H54 (cell line): ENCODE measurements at regions not wholly inside any gene's neighbourhood (a gene's known extent, or its start where the extent isn't known, plus 50 kb on each side); places are given as distances from the start of the nearest gene placed in this dataset.
"Not testable (repeated sequence)": the region's sequence is repeated elsewhere in the genome, so short reads cannot be mapped to it uniquely, and the experiment has no call there.

ENCODE experiments used
- DNase-seq: peaks from one replicate; pipeline ENCODE4 v3.0.0; 2011; ENCODE audit warnings: low spot score, mixed read lengths; ENCODE audit not compliant: insufficient read length
- FAIRE-seq: peaks from 3 replicates; lab custom pipeline; 2011; peaks lifted over from hg19 to GRCh38; lab: Jason Lieb, UNC
- POLR2A ChIP-seq: IDR thresholded peaks from 2 replicates; pipeline ENCODE4 v1.6.1; 2011; ENCODE audit warnings: low read depth, mild to moderate bottlenecking, low read length

GRCh38 chr7:115572111-115572510 is 458.5 kb downstream of the TFEC start:
- DNase-seq (no peak), FAIRE-seq (no peak)
- TF ChIP-seq POLR2A: no peak

GRCh38 chr7:115561335-115562110 is 469.0 kb downstream of the TFEC start:
- no peak for TF ChIP-seq POLR2A
- DNase-seq: peak; percentile 6
- peak; percentile 84 for FAIRE-seq

- no peak for DNase-seq
- no peak for FAIRE-seq
- TF ChIP-seq POLR2A: no peak
Measured at GRCh38 chr7:115559877-115560276, 470.7 kb downstream of the TFEC start.

- no peak for DNase-seq
- FAIRE-seq: peak; percentile 45
- no peak for TF ChIP-seq POLR2A
Measured at GRCh38 chr7:115558161-115558560, 472.4 kb downstream of the TFEC start.

- FAIRE-seq, DNase-seq: not testable (repeated sequence)
Measured at GRCh38 chr7:115557296-115557695, 473.3 kb downstream of the TFEC start.

GRCh38 chr7:115552766-115553165 is 477.8 kb downstream of the TFEC start:
- TF ChIP-seq POLR2A: no peak
- FAIRE-seq (no peak), DNase-seq (no peak)

- TF ChIP-seq POLR2A: no peak
- DNase-seq (no peak), FAIRE-seq (no peak)
Measured at GRCh38 chr7:115549910-115550309, 480.7 kb downstream of the TFEC start.

GRCh38 chr7:115548756-115549155 is 481.8 kb downstream of the TFEC start:
- no peak for TF ChIP-seq POLR2A
- no peak for FAIRE-seq
- DNase-seq: no peak

GRCh38 chr7:115546790-115547189 is 483.8 kb downstream of the TFEC start:
- no peak for DNase-seq
- FAIRE-seq: no peak
- no peak for TF ChIP-seq POLR2A

GRCh38 chr7:115533785-115534184 is 496.8 kb downstream of the TFEC start:
- peak; percentile 20 for FAIRE-seq
- TF ChIP-seq POLR2A: no peak
- DNase-seq: no peak

- DNase-seq: no peak
- no peak for TF ChIP-seq POLR2A
- FAIRE-seq: no peak
Measured at GRCh38 chr7:115526278-115526677, 504.3 kb downstream of the TFEC start.

GRCh38 chr7:115522174-115522573 is 508.4 kb downstream of the TFEC start:
- no peak for FAIRE-seq
- DNase-seq: no peak

GRCh38 chr7:115516341-115516740 is 514.2 kb downstream of the TFEC start:
- FAIRE-seq: no peak

More at GRCh38 chr7:115522174-115522573, 508.4 kb downstream of the TFEC start:
- TF ChIP-seq POLR2A: no peak

GRCh38 chr7:115511330-115511729 is 519.2 kb downstream of the TFEC start:
- FAIRE-seq (no peak), DNase-seq (no peak)
- no peak for TF ChIP-seq POLR2A

More at GRCh38 chr7:115516341-115516740, 514.2 kb downstream of the TFEC start:
- no peak for TF ChIP-seq POLR2A
- DNase-seq: no peak

GRCh38 chr7:115505136-115505535 is 525.4 kb downstream of the TFEC start:
- FAIRE-seq (peak; percentile 45), DNase-seq (no peak)
- no peak for TF ChIP-seq POLR2A
